ENCODE measurements at regions not wholly inside any gene's neighbourhood (a gene's known extent, or its start where the extent isn't known, plus 50 kb on each side); places are given as distances from the start of the nearest gene placed in this dataset.

DNA sequence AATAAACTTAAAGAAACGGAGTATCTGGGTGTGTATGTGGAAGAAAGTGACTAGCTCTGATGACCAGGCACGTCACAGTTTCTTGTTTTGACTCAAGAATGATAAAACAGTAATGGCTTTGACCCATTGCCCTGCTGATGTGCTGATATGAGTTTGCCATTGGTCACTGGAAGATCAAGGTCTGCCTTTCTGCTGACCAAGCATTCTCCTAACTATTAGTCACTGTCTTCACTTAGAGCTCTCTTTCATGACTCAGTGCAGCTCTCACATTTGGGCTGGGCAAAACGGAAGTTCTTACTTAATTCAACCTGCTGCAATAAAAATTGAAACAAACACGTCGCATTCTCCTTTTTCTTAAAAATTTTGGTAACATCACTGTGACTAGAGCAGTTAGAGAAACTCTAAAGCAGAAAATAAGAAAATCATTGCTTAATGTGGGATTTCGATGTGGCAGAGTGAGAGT lies 366.7 kb downstream of the BTG1 start:
- TF ChIP-seq POLR2A (IDR thresholded peaks at IDR 0.05; ENCODE audit: extremely low read depth, insufficient read length) (no peak), MYC (IDR thresholded peaks at IDR 0.05; ENCODE audit: low read depth, low read length) (0 out of 2 replicates have a peak, but pooled peaks have one; percentile 15)
- peak; percentile 82 for DNase-seq (ENCODE audit: low read depth)
- no peak overlapping the region for H3K4me3 ChIP-seq (ENCODE audit: low read depth, low read length)

DNA sequence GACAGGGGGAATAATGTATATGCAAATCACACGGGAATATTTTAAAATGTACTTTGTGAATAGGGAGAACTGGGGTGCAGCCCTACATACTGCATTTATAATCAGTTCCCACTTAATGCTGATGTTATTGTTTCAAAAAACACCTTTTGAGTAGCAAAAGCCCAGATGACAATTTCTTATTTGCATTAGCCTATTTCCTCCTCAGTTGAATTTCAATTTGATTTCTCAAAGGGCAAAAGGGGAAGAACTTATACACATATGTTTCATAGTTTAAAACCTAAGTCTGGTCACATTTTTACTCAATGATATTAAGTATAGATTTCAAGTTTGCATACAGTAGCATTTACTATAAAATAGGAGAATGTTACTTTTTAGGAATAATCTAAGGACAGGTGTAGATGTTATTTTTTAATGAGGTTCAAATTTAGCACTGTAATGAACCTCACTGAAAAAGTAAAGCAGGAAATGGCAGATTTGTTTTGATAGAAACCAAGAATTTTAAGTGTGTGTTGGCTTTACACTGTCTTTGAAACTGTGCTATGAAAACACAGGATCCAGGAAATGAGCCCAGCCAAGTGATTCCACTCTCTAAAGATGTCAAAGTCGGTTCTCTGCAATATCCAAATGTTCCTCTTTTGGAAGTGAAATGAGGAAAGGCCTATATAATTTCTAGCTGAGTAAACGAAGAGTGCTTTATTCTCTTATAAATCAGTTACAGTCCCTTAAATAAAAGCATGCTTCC lies 367.4 kb downstream of the BTG1 start:
- TF ChIP-seq POLR2A (IDR thresholded peaks at IDR 0.05; ENCODE audit: extremely low read depth, insufficient read length) (no peak), MYC (IDR thresholded peaks at IDR 0.05; ENCODE audit: low read depth, low read length) (no peak)
- TF ChIP-seq, protein P1, sequence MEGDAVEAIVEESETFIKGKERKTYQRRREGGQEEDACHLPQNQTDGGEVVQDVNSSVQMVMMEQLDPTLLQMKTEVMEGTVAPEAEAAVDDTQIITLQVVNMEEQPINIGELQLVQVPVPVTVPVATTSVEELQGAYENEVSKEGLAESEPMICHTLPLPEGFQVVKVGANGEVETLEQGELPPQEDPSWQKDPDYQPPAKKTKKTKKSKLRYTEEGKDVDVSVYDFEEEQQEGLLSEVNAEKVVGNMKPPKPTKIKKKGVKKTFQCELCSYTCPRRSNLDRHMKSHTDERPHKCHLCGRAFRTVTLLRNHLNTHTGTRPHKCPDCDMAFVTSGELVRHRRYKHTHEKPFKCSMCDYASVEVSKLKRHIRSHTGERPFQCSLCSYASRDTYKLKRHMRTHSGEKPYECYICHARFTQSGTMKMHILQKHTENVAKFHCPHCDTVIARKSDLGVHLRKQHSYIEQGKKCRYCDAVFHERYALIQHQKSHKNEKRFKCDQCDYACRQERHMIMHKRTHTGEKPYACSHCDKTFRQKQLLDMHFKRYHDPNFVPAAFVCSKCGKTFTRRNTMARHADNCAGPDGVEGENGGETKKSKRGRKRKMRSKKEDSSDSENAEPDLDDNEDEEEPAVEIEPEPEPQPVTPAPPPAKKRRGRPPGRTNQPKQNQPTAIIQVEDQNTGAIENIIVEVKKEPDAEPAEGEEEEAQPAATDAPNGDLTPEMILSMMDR (IDR thresholded peaks at IDR 0.05; ENCODE audit: low read depth, low read length), result no peak
- TF ChIP-seq, protein P2, sequence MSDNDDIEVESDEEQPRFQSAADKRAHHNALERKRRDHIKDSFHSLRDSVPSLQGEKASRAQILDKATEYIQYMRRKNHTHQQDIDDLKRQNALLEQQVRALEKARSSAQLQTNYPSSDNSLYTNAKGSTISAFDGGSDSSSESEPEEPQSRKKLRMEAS (IDR thresholded peaks at IDR 0.05; ENCODE audit: low read depth, low read length), result no peak
- no peak for DNase-seq (ENCODE audit: low read depth)
- H3K4me3 ChIP-seq (ENCODE audit: low read depth, low read length), result no peak overlapping the region

DNA sequence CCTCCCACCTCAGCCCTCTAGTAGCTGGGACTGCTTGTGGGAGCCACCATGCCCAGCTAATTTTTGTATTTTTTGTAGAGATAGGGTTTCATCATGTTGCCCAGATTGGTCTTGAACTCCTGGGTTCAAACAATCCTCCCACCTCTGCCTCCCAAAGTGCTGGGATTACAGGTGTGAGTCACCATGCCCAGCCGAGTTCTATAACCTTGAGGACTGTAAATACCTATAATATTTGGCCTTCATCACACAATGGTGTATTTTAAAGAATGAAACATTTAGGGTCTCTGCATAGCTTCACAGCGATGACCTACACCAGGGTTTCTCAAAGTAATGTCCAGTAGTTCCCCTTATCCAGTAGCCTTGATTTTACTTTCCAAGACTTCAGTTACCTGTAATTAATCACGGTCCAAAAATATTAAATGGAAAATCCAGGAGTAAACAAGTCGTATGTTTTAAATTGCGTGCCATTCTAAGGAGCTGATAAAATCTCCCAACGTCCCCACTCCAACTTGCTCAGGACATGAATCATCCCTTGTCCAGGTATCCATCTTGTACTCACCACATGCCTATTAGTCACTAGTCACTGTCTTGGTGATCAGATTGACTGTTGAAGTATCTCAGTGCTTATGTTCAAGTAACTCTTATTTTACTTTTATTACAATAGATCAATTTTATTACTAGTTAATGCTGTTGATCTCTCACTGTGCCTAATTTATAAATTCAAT lies 368.2 kb downstream of the BTG1 start:
- H3K4me3 ChIP-seq (ENCODE audit: low read depth, low read length), result no peak overlapping the region
- TF ChIP-seq, protein P2 (IDR thresholded peaks at IDR 0.05; ENCODE audit: low read depth, low read length), result no peak
- no peak for TF ChIP-seq MYC (IDR thresholded peaks at IDR 0.05; ENCODE audit: low read depth, low read length)
- TF ChIP-seq, protein P1 (IDR thresholded peaks at IDR 0.05; ENCODE audit: low read depth, low read length), result no peak
- no peak for TF ChIP-seq POLR2A (IDR thresholded peaks at IDR 0.05; ENCODE audit: extremely low read depth, insufficient read length)
- no peak for DNase-seq (ENCODE audit: low read depth)

DNA sequence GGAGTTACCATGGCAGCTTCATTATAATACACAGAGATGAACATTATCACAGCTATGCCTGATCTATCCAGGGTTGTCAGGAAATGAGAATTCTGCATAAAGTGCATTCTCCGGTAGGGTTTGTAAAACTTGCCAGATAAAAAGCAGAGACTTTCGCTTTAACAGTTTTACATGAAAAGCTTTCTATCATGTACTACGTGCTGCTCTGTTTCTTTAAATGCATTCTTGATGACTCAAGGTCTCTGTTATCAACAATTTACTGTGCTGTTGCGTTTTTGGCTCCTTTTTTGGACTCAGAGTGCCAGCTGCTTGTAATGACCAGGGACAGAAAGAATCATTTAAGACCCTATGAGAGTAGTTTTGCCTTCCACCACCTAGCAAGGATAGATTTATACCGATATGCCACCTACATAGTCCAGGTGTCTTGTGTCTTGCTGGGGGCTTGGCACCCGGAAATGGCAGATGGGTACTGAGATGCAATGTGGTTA lies 371.2 kb downstream of the BTG1 start:
- DNase-seq (ENCODE audit: low read depth), result no peak
- no peak overlapping the region for H3K4me3 ChIP-seq (ENCODE audit: low read depth, low read length)
- TF ChIP-seq MYC (IDR thresholded peaks at IDR 0.05; ENCODE audit: low read depth, low read length) (no peak), POLR2A (IDR thresholded peaks at IDR 0.05; ENCODE audit: extremely low read depth, insufficient read length) (no peak)
- TF ChIP-seq, protein P2 (IDR thresholded peaks at IDR 0.05; ENCODE audit: low read depth, low read length), result no peak
- TF ChIP-seq, protein P1 (IDR thresholded peaks at IDR 0.05; ENCODE audit: low read depth, low read length), result no peak

DNA sequence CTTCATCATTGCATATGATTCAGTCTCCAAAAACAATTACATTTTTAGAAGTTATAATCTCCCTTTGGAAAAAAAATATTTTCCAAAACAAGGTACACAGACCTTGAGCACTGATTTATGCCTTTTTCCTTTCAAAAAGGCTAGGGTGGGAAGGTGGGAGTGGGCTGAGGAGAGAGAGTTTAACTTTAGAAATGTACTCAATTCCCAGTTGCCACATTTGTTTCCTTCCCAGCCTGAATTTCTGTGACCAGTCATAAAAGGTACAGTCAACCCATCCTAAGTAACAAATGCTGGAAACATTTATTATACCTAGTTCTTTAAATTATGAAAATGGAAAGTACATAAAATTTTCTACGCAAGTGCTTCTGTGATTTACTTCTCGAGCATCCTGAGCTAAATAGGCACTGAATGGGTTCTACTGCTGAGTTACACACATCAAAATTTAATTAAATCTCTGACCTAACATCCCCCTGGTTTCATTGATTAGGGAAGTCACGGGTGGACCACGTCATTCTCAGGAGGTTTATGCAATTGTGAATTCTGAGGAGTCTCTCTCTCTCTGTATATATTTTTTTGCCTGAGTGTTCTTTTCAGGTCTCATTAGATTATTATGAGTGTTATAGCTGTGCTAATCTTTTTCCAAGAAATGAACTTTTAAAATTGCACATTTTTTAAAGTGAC lies 371.8 kb downstream of the BTG1 start:
- TF ChIP-seq, protein P2 (IDR thresholded peaks at IDR 0.05; ENCODE audit: low read depth, low read length), result no peak
- TF ChIP-seq MYC (IDR thresholded peaks at IDR 0.05; ENCODE audit: low read depth, low read length), result no peak
- TF ChIP-seq, protein P1 (IDR thresholded peaks at IDR 0.05; ENCODE audit: low read depth, low read length), result no peak
- TF ChIP-seq POLR2A (IDR thresholded peaks at IDR 0.05; ENCODE audit: extremely low read depth, insufficient read length), result no peak
- H3K4me3 ChIP-seq (ENCODE audit: low read depth, low read length), result no peak overlapping the region
- DNase-seq (ENCODE audit: low read depth), result no peak
